Thyroid gland (tissue), 4 donors: ENCODE measurements at regions not wholly inside any gene's neighbourhood (a gene's known extent, or its start where the extent isn't known, plus 50 kb on each side); places are given as distances from the start of the nearest gene placed in this dataset.

Experiments used
- CTCF ChIP-seq, 6 experiments: fragments of 200-600 bp in 3 of 6; fragments of 450-650 bp in 3 of 6; sonication (generic) in 3 of 6; IDR thresholded peaks; one replicate each; pipeline ENCODE4 v1.5.1; 2016 to 2019; ENCODE audit warnings: antibody characterized with exemption in 6 of 6, mild to moderate bottlenecking in 2 of 6, inconsistent platforms in 1 of 6, moderate library complexity in 1 of 6
- POLR2A ChIP-seq, 2 donors: fragments of 450-650 bp; IDR thresholded peaks; one replicate each; pipeline ENCODE4 v1.6.1; 2017; ENCODE audit warnings: antibody characterized with exemption in 2 of 2, mild to moderate bottlenecking in 2 of 2, moderate library complexity in 1 of 2

GRCh38 chr4:112889619-112890527, 159.6 kb upstream of the ANK2 start:
- TF ChIP-seq CTCF (IDR thresholded peaks at IDR 0.05) = no peak
- TF ChIP-seq POLR2A (IDR thresholded peaks at IDR 0.05) = no peak
